ENCODE measurements at regions not wholly inside any gene's neighbourhood (a gene's known extent, or its start where the extent isn't known, plus 50 kb on each side); places are given as distances from the start of the nearest gene placed in this dataset.

DNA sequence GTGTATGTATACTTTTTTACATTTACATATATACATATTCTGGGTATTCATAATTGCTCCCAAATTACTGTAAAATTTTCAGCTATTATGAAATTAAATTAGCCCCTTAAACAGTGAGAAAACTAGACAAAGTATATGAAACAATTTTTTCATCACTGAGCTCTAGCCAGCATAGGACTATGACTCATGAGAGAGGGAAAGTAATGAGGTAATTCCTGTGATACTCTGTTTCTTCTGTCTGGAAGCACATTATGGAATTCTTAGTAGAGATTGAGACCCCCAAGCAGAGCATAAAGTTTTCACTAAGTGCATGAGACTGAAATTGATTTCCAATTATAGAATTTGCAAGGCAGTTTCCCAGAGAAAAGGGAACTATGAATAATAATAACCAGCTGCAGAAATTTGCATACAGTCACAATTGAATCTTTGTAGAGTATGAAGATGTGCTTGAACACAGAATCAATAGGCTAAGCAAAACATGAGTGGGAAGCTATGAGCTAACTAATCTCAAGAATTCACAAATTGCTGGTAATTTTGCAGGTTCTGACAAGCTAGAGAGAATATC is 779.3 kb downstream of the ARAP2 start:
- Histone ChIP-seq H3K9me3 (ENCODE audit: control insufficient read depth, low read length) (no peaks in the 10 kb centered on the region), H3K4me3 (ENCODE audit: extremely low read depth, insufficient read depth, low read length, poor library complexity, severe bottlenecking) (no peak overlapping the region), H3K36me3 (ENCODE audit: control insufficient read depth, insufficient read depth, low read length) (no peaks in the 10 kb centered on the region), H3K4me1 (ENCODE audit: control insufficient read depth, insufficient read depth, low read length, poor library complexity, severe bottlenecking) (no peaks in the 10 kb centered on the region), H3K27ac (ENCODE audit: low read depth, low read length, severe bottlenecking) (no peak overlapping the region)

DNA sequence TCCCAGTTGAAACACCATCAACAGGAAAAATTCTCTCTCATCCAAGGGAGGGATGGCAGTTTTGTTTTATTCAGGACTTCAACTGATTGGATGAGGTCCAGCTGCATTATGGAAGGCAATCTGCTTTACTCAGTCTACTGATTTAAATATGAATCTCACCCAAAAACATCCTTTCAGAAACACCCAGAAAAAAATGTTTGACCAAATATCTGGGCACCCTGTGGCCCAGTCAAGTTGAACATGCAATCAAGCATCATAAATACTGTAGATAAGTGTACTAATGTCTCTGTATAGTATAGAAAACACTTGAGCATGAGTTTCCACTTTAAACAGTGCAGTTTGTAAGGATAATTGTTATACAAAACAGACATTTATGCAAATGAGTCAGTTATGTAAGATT is 753.2 kb downstream of the ARAP2 start:
- Histone ChIP-seq H3K4me3 (ENCODE audit: extremely low read depth, insufficient read depth, low read length, poor library complexity, severe bottlenecking) (no peak overlapping the region), H3K9me3 (ENCODE audit: control insufficient read depth, low read length) (no peaks in the 10 kb centered on the region), H3K27ac (ENCODE audit: low read depth, low read length, severe bottlenecking) (no peak overlapping the region), H3K4me1 (ENCODE audit: control insufficient read depth, insufficient read depth, low read length, poor library complexity, severe bottlenecking) (no peaks in the 10 kb centered on the region), H3K36me3 (ENCODE audit: control insufficient read depth, insufficient read depth, low read length) (no peaks in the 10 kb centered on the region)

GRCh38 chr4:35493977-35494376 is 750.3 kb downstream of the ARAP2 start:
- no peaks in the 10 kb centered on the region for H3K9me3 ChIP-seq (ENCODE audit: control insufficient read depth, low read length)
- H3K4me1 ChIP-seq (ENCODE audit: control insufficient read depth, insufficient read depth, low read length, poor library complexity, severe bottlenecking) = no peaks in the 10 kb centered on the region
- H3K27ac ChIP-seq (ENCODE audit: low read depth, low read length, severe bottlenecking) = no peak overlapping the region
- H3K36me3 ChIP-seq (ENCODE audit: control insufficient read depth, insufficient read depth, low read length) = no peaks in the 10 kb centered on the region
- 0 to 25% methylated on average over 3 to 4 of the region's 4 CpGs for WGBS, 2 experiments (ENCODE audit: insufficient coverage in 2 of 2)
- no peak overlapping the region for H3K4me3 ChIP-seq (ENCODE audit: extremely low read depth, insufficient read depth, low read length, poor library complexity, severe bottlenecking)

- no peaks in the 10 kb centered on the region for H3K4me1 ChIP-seq (ENCODE audit: control insufficient read depth, insufficient read depth, low read length, poor library complexity, severe bottlenecking)
- 100% methylated on average over 3 to 4 of the region's 5 CpGs for WGBS, 2 experiments (ENCODE audit: insufficient coverage in 2 of 2)
- H3K36me3 ChIP-seq (ENCODE audit: control insufficient read depth, insufficient read depth, low read length) = no peaks in the 10 kb centered on the region
- H3K9me3 ChIP-seq (ENCODE audit: control insufficient read depth, low read length) = no peaks in the 10 kb centered on the region
- H3K4me3 ChIP-seq (ENCODE audit: extremely low read depth, insufficient read depth, low read length, poor library complexity, severe bottlenecking) = no peak overlapping the region
- H3K27ac ChIP-seq (ENCODE audit: low read depth, low read length, severe bottlenecking) = no peak overlapping the region
These were observed 749.4 kb downstream of the ARAP2 start for GRCh38 chr4:35494955-35495354.

GRCh38 chr4:35500812-35501211 is 743.5 kb downstream of the ARAP2 start:
- no peaks in the 10 kb centered on the region for H3K4me1 ChIP-seq (ENCODE audit: control insufficient read depth, insufficient read depth, low read length, poor library complexity, severe bottlenecking)
- no peaks in the 10 kb centered on the region for H3K9me3 ChIP-seq (ENCODE audit: control insufficient read depth, low read length)
- no peak overlapping the region for H3K27ac ChIP-seq (ENCODE audit: low read depth, low read length, severe bottlenecking)
- no CpG with 5 or more reads among the region's 2 CpGs for WGBS, 2 experiments (ENCODE audit: insufficient coverage in 2 of 2)
- H3K36me3 ChIP-seq (ENCODE audit: control insufficient read depth, insufficient read depth, low read length) = no peaks in the 10 kb centered on the region
- no peak overlapping the region for H3K4me3 ChIP-seq (ENCODE audit: extremely low read depth, insufficient read depth, low read length, poor library complexity, severe bottlenecking)

DNA sequence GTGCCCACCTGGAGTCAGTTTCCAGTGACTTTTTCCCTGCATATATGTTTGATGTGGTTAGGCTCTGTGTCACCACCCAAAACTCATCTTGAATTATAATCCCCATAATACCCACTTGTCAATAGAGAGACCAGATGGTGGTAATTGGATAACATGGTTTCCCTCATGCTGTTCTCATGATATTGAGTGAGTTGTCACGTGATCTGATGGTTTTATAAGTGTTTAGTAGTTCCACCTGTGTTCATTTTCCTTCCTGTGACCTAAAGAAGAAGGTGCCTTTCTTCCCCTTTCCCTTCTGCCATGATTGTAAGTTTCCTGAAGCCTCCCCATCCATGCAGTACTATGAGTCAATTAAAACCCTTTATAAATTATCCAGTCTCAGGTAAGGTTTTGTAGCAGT is 740.9 kb downstream of the ARAP2 start:
- WGBS, 2 experiments (ENCODE audit: insufficient coverage in 2 of 2) = no CpG with 5 or more reads among the region's 1 CpG
- Histone ChIP-seq H3K4me1 (ENCODE audit: control insufficient read depth, insufficient read depth, low read length, poor library complexity, severe bottlenecking) (no peaks in the 10 kb centered on the region), H3K27ac (ENCODE audit: low read depth, low read length, severe bottlenecking) (no peak overlapping the region), H3K4me3 (ENCODE audit: extremely low read depth, insufficient read depth, low read length, poor library complexity, severe bottlenecking) (no peak overlapping the region), H3K36me3 (ENCODE audit: control insufficient read depth, insufficient read depth, low read length) (no peaks in the 10 kb centered on the region), H3K9me3 (ENCODE audit: control insufficient read depth, low read length) (no peaks in the 10 kb centered on the region)

DNA sequence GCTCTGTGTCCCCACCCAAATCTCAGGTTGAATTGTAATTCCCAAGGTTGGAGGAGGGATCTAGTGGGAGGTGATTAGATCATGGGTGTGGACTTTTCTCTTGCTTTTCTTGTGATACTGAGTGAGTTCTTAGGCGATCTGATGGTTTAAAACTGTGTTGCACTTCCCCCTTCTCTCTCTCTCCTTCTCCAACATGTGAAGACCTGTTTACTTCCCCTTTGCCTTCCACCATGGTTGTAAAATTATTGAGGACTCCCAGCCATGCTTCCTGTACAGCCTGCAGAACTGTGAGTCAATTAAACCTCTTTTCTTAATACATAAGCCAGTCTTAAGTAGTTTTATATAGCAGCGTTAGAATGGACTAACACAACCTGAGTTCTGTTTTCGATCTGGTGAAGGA is 738.2 kb downstream of the ARAP2 start:
- 93 to 100% methylated on average over 1 to 2 of the region's 3 CpGs for WGBS, 2 experiments (ENCODE audit: insufficient coverage in 2 of 2)
- Histone ChIP-seq H3K36me3 (ENCODE audit: control insufficient read depth, insufficient read depth, low read length) (no peaks in the 10 kb centered on the region), H3K9me3 (ENCODE audit: control insufficient read depth, low read length) (no peaks in the 10 kb centered on the region), H3K27ac (ENCODE audit: low read depth, low read length, severe bottlenecking) (no peak overlapping the region), H3K4me3 (ENCODE audit: extremely low read depth, insufficient read depth, low read length, poor library complexity, severe bottlenecking) (no peak overlapping the region), H3K4me1 (ENCODE audit: control insufficient read depth, insufficient read depth, low read length, poor library complexity, severe bottlenecking) (no peaks in the 10 kb centered on the region)

- Histone ChIP-seq H3K9me3 (ENCODE audit: control insufficient read depth, low read length) (no peaks in the 10 kb centered on the region), H3K4me3 (ENCODE audit: extremely low read depth, insufficient read depth, low read length, poor library complexity, severe bottlenecking) (no peak overlapping the region), H3K4me1 (ENCODE audit: control insufficient read depth, insufficient read depth, low read length, poor library complexity, severe bottlenecking) (no peaks in the 10 kb centered on the region), H3K36me3 (ENCODE audit: control insufficient read depth, insufficient read depth, low read length) (no peaks in the 10 kb centered on the region), H3K27ac (ENCODE audit: low read depth, low read length, severe bottlenecking) (no peak overlapping the region)
- WGBS, 2 experiments (ENCODE audit: insufficient coverage in 2 of 2) = 100% methylated on average over 2 of the region's 4 CpGs; no CpG with 5 or more reads in 1 of the 2 experiments
These were observed 732.5 kb downstream of the ARAP2 start for GRCh38 chr4:35511851-35512250.

GRCh38 chr4:35516102-35516501 is 728.2 kb downstream of the ARAP2 start:
- H3K36me3 ChIP-seq (ENCODE audit: control insufficient read depth, insufficient read depth, low read length) = no peaks in the 10 kb centered on the region
- no peak overlapping the region for H3K27ac ChIP-seq (ENCODE audit: low read depth, low read length, severe bottlenecking)
- H3K9me3 ChIP-seq (ENCODE audit: control insufficient read depth, low read length) = no peaks in the 10 kb centered on the region
- H3K4me3 ChIP-seq (ENCODE audit: extremely low read depth, insufficient read depth, low read length, poor library complexity, severe bottlenecking) = no peak overlapping the region
- WGBS, 2 experiments (ENCODE audit: insufficient coverage in 2 of 2) = no CpG with 5 or more reads among the region's 1 CpG
- no peaks in the 10 kb centered on the region for H3K4me1 ChIP-seq (ENCODE audit: control insufficient read depth, insufficient read depth, low read length, poor library complexity, severe bottlenecking)

- no peak overlapping the region for H3K4me3 ChIP-seq (ENCODE audit: extremely low read depth, insufficient read depth, low read length, poor library complexity, severe bottlenecking)
- no peaks in the 10 kb centered on the region for H3K9me3 ChIP-seq (ENCODE audit: control insufficient read depth, low read length)
- WGBS, 2 experiments (ENCODE audit: insufficient coverage in 2 of 2) = 100% methylated on average over 1 of the region's 1 CpG
- H3K4me1 ChIP-seq (ENCODE audit: control insufficient read depth, insufficient read depth, low read length, poor library complexity, severe bottlenecking) = no peaks in the 10 kb centered on the region
- no peak overlapping the region for H3K27ac ChIP-seq (ENCODE audit: low read depth, low read length, severe bottlenecking)
- no peaks in the 10 kb centered on the region for H3K36me3 ChIP-seq (ENCODE audit: control insufficient read depth, insufficient read depth, low read length)
These were observed 724.3 kb downstream of the ARAP2 start for GRCh38 chr4:35520059-35520458.

- no CpG with 5 or more reads among the region's 1 CpG for WGBS, 2 experiments (ENCODE audit: insufficient coverage in 2 of 2)
- Histone ChIP-seq H3K4me1 (ENCODE audit: control insufficient read depth, insufficient read depth, low read length, poor library complexity, severe bottlenecking) (no peaks in the 10 kb centered on the region), H3K4me3 (ENCODE audit: extremely low read depth, insufficient read depth, low read length, poor library complexity, severe bottlenecking) (no peak overlapping the region), H3K27ac (ENCODE audit: low read depth, low read length, severe bottlenecking) (no peak overlapping the region), H3K36me3 (ENCODE audit: control insufficient read depth, insufficient read depth, low read length) (no peaks in the 10 kb centered on the region), H3K9me3 (ENCODE audit: control insufficient read depth, low read length) (no peaks in the 10 kb centered on the region)
These were observed 722.6 kb downstream of the ARAP2 start for GRCh38 chr4:35521682-35522081.

Measured in mesodermal cell (in vitro differentiated cells).